ENCODE measurements at regions not wholly inside any gene's neighbourhood (a gene's known extent, or its start where the extent isn't known, plus 50 kb on each side); places are given as distances from the start of the nearest gene placed in this dataset.
"Not testable (repeated sequence)": the region's sequence is repeated elsewhere in the genome, so short reads cannot be mapped to it uniquely, and the experiment has no call there.

GRCh38 chr3:148534089-148534988 is 163.4 kb upstream of the AGTR1 start:
- DNase-seq: no peak

- no peak for DNase-seq
Measured at GRCh38 chr3:148535001-148535400, 162.7 kb upstream of the AGTR1 start.

- no peak for DNase-seq
Measured at GRCh38 chr3:148540266-148540665, 157.4 kb upstream of the AGTR1 start.

GRCh38 chr3:148540851-148541250 is 156.9 kb upstream of the AGTR1 start:
- no peak for DNase-seq

GRCh38 chr3:148546959-148547358 is 150.7 kb upstream of the AGTR1 start:
- no peak for DNase-seq

GRCh38 chr3:148551767-148552260 is 145.9 kb upstream of the AGTR1 start:
- DNase-seq: no peak

GRCh38 chr3:148554367-148554766 is 143.3 kb upstream of the AGTR1 start:
- DNase-seq: no peak

GRCh38 chr3:148556664-148557063 is 141.0 kb upstream of the AGTR1 start:
- DNase-seq: no peak

GRCh38 chr3:148577579-148577978 is 120.1 kb upstream of the AGTR1 start:
- DNase-seq: not testable (repeated sequence)

- DNase-seq: no peak
Measured at GRCh38 chr3:148582126-148582525, 115.6 kb upstream of the AGTR1 start.

GRCh38 chr3:148583793-148584192 is 113.9 kb upstream of the AGTR1 start:
- no peak for DNase-seq

GRCh38 chr3:148584438-148584837 is 113.3 kb upstream of the AGTR1 start:
- no peak for DNase-seq

GRCh38 chr3:148585671-148586379 is 111.9 kb upstream of the AGTR1 start:
- DNase-seq: no peak

- no peak for DNase-seq
Measured at GRCh38 chr3:148588291-148588690, 109.4 kb upstream of the AGTR1 start.

- no peak for DNase-seq
Measured at GRCh38 chr3:148591525-148591924, 106.2 kb upstream of the AGTR1 start.

GRCh38 chr3:148598619-148599018 is 99.1 kb upstream of the AGTR1 start:
- no peak for DNase-seq

GRCh38 chr3:148599481-148599880 is 98.2 kb upstream of the AGTR1 start:
- no peak for DNase-seq

GRCh38 chr3:148600440-148600839 is 97.3 kb upstream of the AGTR1 start:
- no peak for DNase-seq

GRCh38 chr3:148600902-148601765 is 96.6 kb upstream of the AGTR1 start:
- no peak for DNase-seq

- no peak for DNase-seq
Measured at GRCh38 chr3:148601766-148602685, 95.7 kb upstream of the AGTR1 start.

GRCh38 chr3:148604270-148605085 is 93.2 kb upstream of the AGTR1 start:
- no peak for DNase-seq
